Fibroblast of lung (primary cell): ENCODE measurements at regions not wholly inside any gene's neighbourhood (a gene's known extent, or its start where the extent isn't known, plus 50 kb on each side); places are given as distances from the start of the nearest gene placed in this dataset.

Experiments used
- EZH2 ChIP-seq: IDR thresholded peaks from 2 replicates; pipeline ENCODE4 v1.5.1; 2012; ENCODE audit warnings: low read length, control low read depth, mild to moderate bottlenecking; ENCODE audit errors: missing control alignments
- TF ChIP-seq, protein P1 (sequence below), 2 donors: IDR thresholded peaks in 1 of 2; conservative IDR thresholded peaks in 1 of 2; 1 replicate in 1 of 2; 2 replicates in 1 of 2; pipeline ENCODE4 v1.5.1; 2011 to 2012; ENCODE audit warnings: low read length in 2 of 2, control low read depth in 1 of 2, inconsistent platforms in 1 of 2, low read depth in 1 of 2, mild to moderate bottlenecking in 1 of 2

DNA sequence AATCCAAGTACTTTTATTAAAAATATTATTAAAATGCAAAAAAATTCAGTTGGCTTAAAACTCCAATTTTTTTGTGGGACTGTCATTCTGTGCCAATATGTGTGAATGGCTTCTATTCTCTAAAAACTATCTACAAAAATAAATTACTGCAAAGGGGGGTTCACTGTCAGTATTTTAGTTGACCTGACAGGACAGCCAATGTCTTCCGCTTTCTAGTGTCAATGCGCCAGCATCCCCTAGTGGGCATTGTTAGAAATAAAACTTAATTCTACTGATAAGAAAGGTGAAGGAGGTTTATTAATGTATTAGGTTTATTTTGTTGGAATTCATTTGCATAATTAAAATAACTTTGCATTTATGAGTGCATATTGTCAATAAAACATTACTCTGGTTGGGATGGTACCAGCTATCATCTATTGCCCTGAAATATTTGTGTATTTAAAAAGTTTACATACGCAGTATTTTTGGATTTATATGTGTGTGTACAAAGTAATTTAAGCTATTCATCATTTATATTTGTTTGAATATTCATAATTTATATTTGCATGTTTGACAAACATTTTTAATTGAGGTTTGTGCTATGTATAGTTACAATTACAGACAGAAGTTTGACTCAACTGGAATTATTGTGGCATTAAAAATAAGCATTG lies 527.2 kb downstream of the FLRT2 start:
- TF ChIP-seq, protein P1, sequence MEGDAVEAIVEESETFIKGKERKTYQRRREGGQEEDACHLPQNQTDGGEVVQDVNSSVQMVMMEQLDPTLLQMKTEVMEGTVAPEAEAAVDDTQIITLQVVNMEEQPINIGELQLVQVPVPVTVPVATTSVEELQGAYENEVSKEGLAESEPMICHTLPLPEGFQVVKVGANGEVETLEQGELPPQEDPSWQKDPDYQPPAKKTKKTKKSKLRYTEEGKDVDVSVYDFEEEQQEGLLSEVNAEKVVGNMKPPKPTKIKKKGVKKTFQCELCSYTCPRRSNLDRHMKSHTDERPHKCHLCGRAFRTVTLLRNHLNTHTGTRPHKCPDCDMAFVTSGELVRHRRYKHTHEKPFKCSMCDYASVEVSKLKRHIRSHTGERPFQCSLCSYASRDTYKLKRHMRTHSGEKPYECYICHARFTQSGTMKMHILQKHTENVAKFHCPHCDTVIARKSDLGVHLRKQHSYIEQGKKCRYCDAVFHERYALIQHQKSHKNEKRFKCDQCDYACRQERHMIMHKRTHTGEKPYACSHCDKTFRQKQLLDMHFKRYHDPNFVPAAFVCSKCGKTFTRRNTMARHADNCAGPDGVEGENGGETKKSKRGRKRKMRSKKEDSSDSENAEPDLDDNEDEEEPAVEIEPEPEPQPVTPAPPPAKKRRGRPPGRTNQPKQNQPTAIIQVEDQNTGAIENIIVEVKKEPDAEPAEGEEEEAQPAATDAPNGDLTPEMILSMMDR (conservative IDR thresholded peaks at IDR 0.05 in 1 of 2, IDR thresholded peaks at IDR 0.05 in 1 of 2; ENCODE audit: low read depth in 1 of 2, low read length in 2 of 2) = peak; percentile 84 to 85
- no peak for TF ChIP-seq EZH2
